HUES48 (cell line): ENCODE measurements at regions not wholly inside any gene's neighbourhood (a gene's known extent, or its start where the extent isn't known, plus 50 kb on each side); places are given as distances from the start of the nearest gene placed in this dataset.

ENCODE experiments used
- H3K27ac ChIP-seq: one replicate; pipeline ENCODE4 v1.7.0; 2013; ENCODE audit warnings: low read depth, low read length, inconsistent platforms
- H3K27me3 ChIP-seq: 2 replicates; pipeline ENCODE4 v1.6.1; 2013; ENCODE audit warnings: mild to moderate bottlenecking, low read length; ENCODE audit not compliant: control insufficient read depth, insufficient read depth
- H3K36me3 ChIP-seq: 2 replicates; pipeline ENCODE4 v1.6.1; 2013; ENCODE audit warnings: low read length; ENCODE audit not compliant: control insufficient read depth, insufficient read depth
- H3K4me1 ChIP-seq: 2 replicates; pipeline ENCODE4 v1.6.1; 2013; ENCODE audit warnings: mild to moderate bottlenecking, low read length; ENCODE audit not compliant: control insufficient read depth, insufficient read depth
- H3K4me3 ChIP-seq: 2 replicates; pipeline ENCODE4 v1.5.1; 2013; ENCODE audit warnings: mild to moderate bottlenecking, low read depth, low read length
- H3K9ac ChIP-seq: 2 replicates; pipeline ENCODE4 v1.6.1; 2013; ENCODE audit warnings: mild to moderate bottlenecking, low read depth, low read length, moderate library complexity
- H3K9me3 ChIP-seq: 2 replicates; pipeline ENCODE4 v1.6.1; 2013; ENCODE audit warnings: low read length; ENCODE audit not compliant: control insufficient read depth, insufficient read depth

- H3K27me3 ChIP-seq: no peaks in the 10 kb centered on the region
These were observed 170.2 kb upstream of the CHRM2 start for GRCh38 chr7:136698231-136698630.

GRCh38 chr7:136697271-136697670, 171.2 kb upstream of the CHRM2 start:
- H3K27me3 ChIP-seq: no peaks in the 10 kb centered on the region
- H3K4me3 ChIP-seq: no peak overlapping the region
- H3K9ac ChIP-seq: no peak overlapping the region
- H3K36me3 ChIP-seq: no peaks in the 10 kb centered on the region
- no peak overlapping the region for H3K27ac ChIP-seq
- no peaks in the 10 kb centered on the region for H3K9me3 ChIP-seq
- no peaks in the 10 kb centered on the region for H3K4me1 ChIP-seq

More at GRCh38 chr7:136698231-136698630, 170.2 kb upstream of the CHRM2 start:
- Histone ChIP-seq H3K36me3 (no peaks in the 10 kb centered on the region), H3K27ac (no peak overlapping the region), H3K9me3 (no peaks in the 10 kb centered on the region), H3K4me3 (no peak overlapping the region), H3K4me1 (no peaks in the 10 kb centered on the region), H3K9ac (no peak overlapping the region)

GRCh38 chr7:136693166-136694119, 175.0 kb upstream of the CHRM2 start:
- Histone ChIP-seq H3K9me3 (no peaks in the 10 kb centered on the region), H3K4me1 (no peaks in the 10 kb centered on the region), H3K9ac (no peak overlapping the region), H3K36me3 (no peaks in the 10 kb centered on the region), H3K27ac (no peak overlapping the region), H3K27me3 (no peaks in the 10 kb centered on the region), H3K4me3 (no peak overlapping the region)

GRCh38 chr7:136692221-136692620, 176.2 kb upstream of the CHRM2 start:
- H3K27me3 ChIP-seq: no peaks in the 10 kb centered on the region
- H3K9ac ChIP-seq: no peak overlapping the region
- no peaks in the 10 kb centered on the region for H3K36me3 ChIP-seq
- no peaks in the 10 kb centered on the region for H3K4me1 ChIP-seq
- no peaks in the 10 kb centered on the region for H3K9me3 ChIP-seq
- H3K4me3 ChIP-seq: no peak overlapping the region
- no peak overlapping the region for H3K27ac ChIP-seq

- Histone ChIP-seq H3K27me3 (no peaks in the 10 kb centered on the region), H3K9ac (no peak overlapping the region), H3K9me3 (no peaks in the 10 kb centered on the region), H3K36me3 (no peaks in the 10 kb centered on the region), H3K27ac (no peak overlapping the region), H3K4me3 (no peak overlapping the region), H3K4me1 (no peaks in the 10 kb centered on the region)
These were observed 179.9 kb upstream of the CHRM2 start for GRCh38 chr7:136688601-136689000.

GRCh38 chr7:136687693-136688322, 180.6 kb upstream of the CHRM2 start:
- Histone ChIP-seq H3K27ac (no peak overlapping the region), H3K9ac (no peak overlapping the region), H3K27me3 (no peaks in the 10 kb centered on the region), H3K4me3 (no peak overlapping the region), H3K9me3 (no peaks in the 10 kb centered on the region), H3K4me1 (no peaks in the 10 kb centered on the region), H3K36me3 (no peaks in the 10 kb centered on the region)

- no peaks in the 10 kb centered on the region for H3K27me3 ChIP-seq
- no peak overlapping the region for H3K4me3 ChIP-seq
- H3K9ac ChIP-seq: no peak overlapping the region
- H3K4me1 ChIP-seq: no peaks in the 10 kb centered on the region
- no peak overlapping the region for H3K27ac ChIP-seq
- H3K9me3 ChIP-seq: no peaks in the 10 kb centered on the region
- no peaks in the 10 kb centered on the region for H3K36me3 ChIP-seq
These were observed 182.8 kb upstream of the CHRM2 start for GRCh38 chr7:136685501-136686173.

- no peaks in the 10 kb centered on the region for H3K27me3 ChIP-seq
- H3K4me1 ChIP-seq: no peaks in the 10 kb centered on the region
- H3K27ac ChIP-seq: no peak overlapping the region
- no peaks in the 10 kb centered on the region for H3K9me3 ChIP-seq
- H3K4me3 ChIP-seq: no peak overlapping the region
- H3K9ac ChIP-seq: no peak overlapping the region
- no peaks in the 10 kb centered on the region for H3K36me3 ChIP-seq
These were observed 190.7 kb upstream of the CHRM2 start for GRCh38 chr7:136677471-136678365.

- Histone ChIP-seq H3K4me3 (no peak overlapping the region), H3K9me3 (0 out of 2 replicates have a peak, but pooled peaks cover 4% of the 10 kb centered on the region), H3K27ac (no peak overlapping the region), H3K4me1 (no peaks in the 10 kb centered on the region), H3K27me3 (no peaks in the 10 kb centered on the region), H3K9ac (no peak overlapping the region), H3K36me3 (no peaks in the 10 kb centered on the region)
These were observed 200.9 kb upstream of the CHRM2 start for GRCh38 chr7:136667584-136667983.

- no peaks in the 10 kb centered on the region for H3K9me3 ChIP-seq
- H3K4me3 ChIP-seq: no peak overlapping the region
- H3K36me3 ChIP-seq: no peaks in the 10 kb centered on the region
- H3K9ac ChIP-seq: no peak overlapping the region
- H3K27ac ChIP-seq: no peak overlapping the region
- no peaks in the 10 kb centered on the region for H3K27me3 ChIP-seq
- no peaks in the 10 kb centered on the region for H3K4me1 ChIP-seq
These were observed 202.5 kb upstream of the CHRM2 start for GRCh38 chr7:136665878-136666509.
